ENCODE measurements at regions not wholly inside any gene's neighbourhood (a gene's known extent, or its start where the extent isn't known, plus 50 kb on each side); places are given as distances from the start of the nearest gene placed in this dataset.

DNA sequence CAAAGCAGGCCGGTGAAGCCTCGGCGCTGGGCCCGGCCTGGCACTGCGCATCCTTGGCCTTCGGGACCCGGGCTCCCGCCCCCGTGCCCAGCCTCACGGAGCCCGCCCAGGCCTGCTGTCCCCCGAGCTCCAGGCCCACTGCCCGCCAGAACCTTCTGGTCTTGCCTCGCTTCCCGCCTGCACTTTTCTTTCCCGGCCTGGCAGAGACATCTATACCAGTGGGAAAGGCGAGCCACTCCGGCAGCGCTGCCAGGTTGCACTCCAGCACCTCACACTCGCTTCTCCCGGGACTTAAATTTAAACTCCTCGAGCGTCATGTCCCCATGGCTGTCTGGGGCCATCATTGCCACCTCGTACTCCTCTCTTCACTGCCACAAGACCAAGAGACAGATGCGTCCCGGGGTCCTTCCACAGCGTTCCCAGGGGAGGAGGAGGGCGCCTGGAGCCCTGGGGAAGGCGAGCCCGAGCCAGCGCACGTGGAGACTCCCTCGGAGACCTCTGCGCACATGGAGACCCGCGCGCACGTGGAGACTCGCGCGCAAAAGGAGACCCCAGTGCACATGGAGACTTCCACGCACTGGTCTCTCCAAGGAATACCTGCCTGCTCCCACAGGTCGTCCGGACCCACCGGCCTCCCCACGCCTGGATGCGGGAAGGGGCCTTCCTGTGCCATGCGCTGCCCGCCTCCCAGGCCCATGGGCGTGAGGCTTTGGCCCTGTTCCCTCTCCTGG, 253.1 kb upstream of the SALL3 start:
- peak; percentile 24 for DNase-seq

DNA sequence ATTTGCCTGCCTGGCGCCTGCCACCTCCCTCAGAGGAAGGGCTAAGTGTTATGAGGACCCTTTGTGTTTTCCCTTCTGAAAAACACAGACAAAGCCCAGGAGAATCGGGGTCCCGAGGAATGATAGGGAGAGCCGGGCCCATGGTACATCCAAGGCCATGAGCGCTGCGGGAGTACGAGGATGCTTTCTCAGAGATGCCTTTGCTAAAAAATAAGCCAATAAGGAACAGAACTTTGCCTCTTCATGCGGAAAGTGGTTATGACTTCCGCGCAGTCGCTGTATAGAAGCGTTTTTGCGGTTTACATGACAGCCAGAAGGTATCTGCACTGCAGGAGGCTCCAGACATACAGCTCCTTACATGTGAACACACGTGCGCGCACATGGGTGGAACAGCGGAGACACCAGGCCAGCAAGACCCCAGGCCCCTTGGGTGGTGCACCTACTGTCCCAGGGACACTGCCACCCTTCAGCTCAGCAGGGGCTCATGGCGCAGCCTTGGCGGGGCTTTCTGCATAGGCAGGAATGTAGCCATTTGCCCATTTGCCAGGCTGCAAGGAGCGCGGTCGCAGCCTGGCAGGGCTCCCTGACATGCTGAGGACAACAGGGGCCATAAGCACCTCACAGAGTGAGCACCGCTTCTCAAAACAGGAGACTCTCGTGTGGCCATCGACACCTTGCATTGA, 252.4 kb upstream of the SALL3 start:
- DNase-seq: no peak

DNA sequence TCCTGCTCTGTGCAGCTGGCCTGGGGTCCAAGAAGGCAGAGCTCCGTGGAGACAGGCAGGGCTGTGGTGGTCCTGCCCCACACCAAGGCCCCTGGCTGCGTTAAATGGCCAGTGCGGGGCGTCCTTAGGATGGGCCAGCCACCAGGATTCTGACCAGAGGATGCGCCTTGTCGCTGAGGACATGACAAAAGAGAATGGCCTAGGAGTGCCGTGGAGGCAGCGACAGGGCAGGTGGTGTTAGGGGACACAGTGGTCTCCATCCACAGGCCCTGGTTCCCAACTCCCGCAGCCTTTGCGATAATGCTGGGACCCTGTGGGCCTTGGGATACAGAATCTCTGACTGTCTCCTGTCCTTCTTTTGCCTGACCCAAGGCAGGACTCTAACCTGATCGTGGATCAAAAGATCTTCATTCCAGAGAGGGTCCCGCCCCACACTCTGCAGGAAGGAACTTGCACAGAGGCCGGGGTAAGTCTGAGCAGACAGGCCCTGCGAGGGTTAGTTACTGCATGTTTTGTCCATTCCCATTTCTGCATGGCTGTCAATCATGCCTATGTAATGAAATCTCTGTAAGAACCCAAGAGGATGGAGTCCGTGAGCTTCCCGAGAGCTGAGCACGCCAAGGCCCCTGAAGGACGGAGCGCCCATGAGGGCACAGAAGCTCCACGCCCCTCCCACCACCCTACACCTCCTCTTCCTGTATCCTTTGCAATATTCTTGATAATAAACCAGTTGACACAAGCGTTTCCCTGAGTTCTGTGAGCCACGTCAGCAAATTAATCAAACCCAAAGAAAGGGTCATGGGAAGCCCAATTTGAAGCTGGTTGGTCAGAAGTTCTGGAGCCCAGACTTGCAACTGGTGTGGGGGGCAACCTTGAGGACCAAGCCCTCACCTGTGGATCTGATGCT, 251.5 kb upstream of the SALL3 start:
- no peak for DNase-seq

DNA sequence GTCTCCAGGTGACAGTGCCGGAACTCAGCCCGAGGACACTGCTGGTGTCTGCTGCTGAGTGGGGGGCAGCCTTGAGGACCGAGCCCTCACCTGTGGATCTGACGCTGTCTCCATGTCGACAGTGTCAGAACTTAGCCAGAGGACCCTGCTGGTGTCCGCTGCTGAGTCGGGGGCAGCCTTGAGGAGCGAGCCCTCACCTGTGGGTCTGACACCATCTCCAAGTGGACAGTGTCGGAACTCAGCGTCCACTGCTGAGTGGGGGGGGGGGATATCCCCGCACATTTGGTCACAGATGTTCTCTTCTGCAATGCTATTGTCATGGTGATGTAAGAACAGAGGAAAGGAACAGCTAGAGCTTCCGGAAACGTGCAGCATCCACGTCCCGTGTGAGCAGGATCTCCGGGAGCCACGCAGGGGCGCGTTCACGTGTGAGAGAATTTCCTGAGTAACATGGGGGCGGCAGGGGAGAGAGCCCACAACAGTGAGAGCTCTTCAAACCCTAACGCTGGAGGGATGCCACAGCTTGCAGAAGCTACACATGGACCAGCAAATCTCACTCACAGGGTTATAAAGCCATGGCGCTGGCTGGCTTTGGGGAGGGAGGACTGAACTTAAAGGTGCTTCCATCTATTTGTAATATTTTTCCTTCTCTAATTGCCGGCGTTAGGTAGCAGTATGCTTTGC, 250.7 kb upstream of the SALL3 start:
- no peak for DNase-seq

DNA sequence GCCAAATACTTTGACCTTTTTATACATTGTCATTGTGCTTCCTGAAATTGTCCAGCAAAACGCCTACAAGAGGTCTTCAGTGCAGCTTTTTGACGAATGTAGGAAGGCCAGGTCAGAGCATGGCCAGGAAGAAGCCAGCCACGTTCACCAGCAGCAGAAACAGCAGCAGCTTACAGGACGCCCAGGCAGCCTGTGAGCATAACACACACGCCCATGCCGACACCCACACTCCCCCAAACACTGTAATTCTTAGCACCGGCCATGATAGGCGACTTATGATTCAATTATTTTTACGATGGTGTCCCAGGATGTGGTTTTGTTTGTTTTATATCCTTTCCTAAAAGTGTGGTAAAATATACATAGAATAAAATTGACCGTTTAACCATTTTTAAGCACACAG, 249.1 kb upstream of the SALL3 start:
- DNase-seq: no peak

DNA sequence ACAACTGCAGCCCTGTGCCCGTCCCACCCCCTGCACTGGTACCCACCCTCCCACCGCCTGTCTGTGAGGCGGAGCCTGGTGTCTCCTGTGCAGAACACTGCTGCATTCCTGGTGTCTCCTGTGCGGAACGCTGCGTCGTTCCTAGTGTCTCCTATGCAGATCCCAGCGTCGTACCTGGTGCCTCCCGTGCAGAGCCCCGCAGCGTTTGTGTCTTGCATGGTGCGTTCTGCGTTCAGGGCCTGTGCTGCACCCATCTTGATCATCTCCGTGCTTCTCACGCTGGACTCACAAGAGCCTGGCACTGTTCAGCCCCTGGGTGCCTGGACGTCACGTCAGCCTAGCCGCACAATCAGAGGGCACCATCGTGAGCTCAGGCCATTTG, 248.6 kb upstream of the SALL3 start:
- no peak for DNase-seq

DNA sequence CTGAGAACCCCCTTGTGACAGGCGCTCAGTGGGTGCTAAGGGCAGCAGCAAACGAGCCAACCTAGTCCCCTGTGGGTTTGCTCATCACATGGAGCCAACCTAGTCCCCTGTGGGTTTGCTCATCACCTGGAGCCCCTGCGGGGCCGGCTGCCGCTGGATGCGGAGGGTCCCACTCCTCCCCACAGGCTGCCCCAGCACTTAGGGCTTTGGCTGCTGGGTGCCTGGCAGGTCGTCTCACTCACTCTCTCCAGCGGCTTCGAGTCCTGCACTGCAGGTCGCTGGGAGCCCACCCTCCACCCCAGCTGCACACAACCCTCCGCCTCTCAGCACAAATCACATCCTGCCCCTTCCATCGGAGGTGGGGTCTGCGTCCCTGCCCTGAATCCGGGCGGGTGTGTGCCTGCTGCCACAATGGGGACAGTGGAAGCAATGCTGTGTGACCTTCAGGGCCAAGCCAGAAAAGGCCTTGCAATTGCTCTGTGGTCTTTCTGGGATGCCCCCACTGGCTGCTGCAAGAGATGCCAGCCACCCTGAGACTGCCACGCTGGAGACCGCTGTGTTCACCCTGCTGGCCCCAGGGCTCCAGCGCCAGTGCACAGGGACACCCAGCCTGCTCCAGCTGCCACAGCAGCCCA, 248.1 kb upstream of the SALL3 start:
- DNase-seq: no peak

DNA sequence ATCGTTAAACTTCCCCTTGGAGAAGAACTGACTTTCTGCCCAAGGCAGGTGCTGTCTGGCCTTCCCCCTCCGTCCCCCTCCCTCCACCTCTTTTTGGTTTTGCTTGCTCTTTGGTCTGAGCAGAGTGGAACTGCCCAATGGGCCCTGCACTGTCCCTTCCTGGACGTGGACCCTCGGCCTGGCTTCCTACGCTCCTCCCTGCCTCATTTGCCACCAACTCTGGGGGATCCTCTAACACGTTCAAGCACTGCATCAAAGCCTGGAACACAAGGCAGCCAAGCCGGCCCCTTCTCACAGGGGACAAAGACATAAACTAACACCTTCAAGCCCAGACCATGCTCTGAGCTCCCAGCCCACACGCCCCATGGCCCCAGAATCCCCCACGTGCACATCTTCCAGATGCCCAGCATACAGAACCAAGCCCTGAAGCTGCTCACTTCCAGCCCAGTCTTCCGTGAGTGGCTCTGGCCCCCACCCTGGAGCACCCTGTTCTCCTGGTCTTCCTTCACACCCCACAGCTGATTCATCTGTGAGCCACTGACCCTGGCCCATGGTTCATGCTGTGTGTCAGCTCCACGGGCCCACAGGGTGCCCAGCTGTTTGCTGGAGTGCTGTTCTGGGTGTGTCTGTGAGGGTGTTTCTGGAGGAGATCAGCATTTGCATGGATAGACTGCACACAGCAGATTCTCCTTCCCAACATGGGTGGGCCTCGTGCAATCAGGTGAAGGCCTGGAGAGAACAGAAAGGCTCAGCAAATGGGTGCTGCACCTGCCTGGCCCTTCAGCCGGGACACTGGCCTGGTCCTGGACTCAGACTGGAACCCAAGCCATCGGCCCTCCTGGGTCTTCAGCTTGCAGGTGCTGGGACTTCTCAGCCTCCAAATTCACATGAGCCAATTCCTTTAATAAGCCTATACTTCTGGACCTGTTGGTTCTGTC, 247.1 kb upstream of the SALL3 start:
- no peak for DNase-seq

DNA sequence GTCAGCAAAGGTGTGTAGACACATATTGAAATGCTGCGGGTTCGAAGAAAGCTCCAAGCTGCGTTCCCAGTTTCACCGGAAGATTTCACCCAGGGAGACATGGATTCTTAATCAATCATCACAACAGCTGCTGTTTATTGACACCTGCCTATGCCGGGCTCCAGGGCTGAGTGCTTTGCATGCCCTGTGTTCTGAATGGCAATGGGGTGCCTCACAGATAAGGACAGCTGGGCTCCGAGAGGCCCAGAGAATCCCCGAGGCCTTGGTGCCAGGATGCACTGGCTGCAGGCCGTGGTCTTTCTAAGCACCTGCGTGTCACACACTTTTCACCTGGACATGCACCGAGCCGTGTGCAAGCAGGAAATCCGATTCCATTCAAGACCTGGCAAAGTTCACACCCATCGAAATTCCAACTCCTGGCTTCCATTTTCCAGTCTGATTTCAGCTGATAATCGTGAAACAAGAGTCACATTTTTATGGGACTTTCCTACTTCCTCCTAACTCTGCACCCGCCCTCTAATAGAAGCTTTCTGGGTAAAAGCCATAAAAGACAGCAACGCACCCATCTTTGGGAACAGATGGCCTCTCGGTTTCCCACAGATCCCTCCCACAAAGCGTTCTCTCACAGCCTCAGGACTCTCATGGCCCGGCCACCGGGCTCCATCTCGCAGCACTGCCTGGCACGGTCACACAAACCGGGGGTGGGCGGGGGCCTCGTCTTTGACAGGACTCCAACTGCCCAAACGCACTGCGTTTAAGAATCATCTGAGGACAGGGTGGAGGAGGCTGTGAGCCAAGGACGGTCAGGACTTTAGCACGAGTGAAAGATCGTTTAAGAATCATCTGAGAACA, 245.6 kb upstream of the SALL3 start:
- DNase-seq: no peak

DNA sequence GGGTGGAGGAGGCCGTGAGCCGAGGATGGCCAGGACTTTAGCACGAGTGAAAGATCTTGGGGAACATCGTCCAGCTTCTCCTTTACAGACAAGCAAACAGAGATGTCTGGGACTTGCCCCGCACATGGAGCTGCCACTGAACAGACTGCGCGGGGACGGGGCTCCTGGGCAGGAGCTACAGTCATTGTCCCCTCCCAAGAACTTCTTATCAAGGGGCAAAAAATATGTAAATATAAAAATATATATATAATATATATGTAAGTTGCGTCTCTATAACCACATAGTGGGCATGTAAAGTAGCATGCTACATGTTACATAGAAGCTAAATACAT, 245.0 kb upstream of the SALL3 start:
- DNase-seq: no peak

DNA sequence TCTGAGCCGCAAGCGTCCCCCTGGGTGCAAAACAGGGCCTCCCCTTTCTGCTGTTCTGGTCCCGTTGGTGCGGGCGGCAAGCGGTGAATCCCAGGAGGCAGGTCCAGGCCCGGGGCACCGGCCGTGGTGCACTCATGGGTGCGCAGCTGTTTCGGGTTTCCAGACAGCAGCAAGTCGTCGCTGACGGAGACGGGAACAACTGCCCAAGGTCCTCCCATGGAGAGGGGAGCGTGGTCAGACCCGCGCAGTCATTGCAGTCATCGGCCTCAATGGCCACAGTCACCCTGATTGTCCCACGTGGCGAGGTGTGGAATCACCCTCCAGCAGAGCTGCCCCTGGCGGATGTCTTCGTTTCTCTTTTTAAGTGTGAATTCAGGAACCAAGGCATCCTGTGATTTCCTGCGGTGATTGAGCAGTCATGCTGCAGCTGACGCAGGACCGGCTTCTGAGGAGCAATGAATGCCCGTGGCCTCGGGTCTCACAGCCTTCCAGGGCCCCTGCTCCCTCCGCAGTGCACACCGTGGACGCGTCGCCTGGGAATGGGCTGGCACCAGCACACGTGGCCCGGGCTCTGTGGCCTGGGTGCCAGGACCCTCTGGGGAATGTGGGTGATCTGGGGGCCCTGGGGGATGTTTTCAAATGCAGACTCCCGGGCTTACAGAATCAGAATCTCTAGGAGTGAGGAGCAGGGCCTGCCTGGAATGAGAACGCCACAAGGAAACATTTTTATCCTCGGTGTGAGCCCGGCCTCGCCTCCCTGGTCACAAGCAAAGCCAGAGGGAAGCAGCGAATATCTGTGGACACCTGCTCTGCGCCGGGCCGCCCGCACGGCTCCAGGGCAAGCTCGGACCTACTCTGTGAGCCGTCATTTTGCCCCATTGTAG, 244.2 kb upstream of the SALL3 start:
- no peak for DNase-seq

DNA sequence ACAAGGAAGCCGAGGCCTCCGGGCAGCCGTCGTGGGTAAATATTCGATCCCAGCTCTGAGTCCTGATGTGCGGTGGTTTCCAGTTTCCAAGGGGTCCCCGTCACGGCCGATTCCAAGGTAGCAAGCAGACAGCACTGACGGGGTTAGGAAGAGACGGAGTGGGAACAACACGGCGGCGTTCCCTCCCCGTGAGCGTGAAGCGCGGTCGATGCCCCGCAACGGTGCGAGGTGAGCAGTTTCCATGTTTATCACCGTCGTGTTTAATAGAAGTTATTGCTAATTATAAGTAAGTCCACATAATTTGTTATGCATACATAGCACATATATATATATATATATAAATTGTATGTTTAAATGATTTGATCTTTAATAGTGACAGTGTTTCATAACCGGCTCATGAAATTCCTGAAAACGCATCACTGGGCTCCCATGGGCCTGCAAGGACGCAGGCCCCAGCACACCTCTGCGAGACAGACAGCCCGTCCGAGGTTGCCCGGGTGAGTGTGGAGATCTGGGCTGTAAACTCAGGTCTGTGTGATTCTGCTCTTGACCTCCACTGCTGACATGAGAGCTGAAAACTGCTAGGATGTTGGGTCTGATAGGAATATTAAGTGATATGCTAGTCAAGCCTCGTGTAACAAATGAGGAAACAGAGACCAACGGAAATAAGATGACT, 243.5 kb upstream of the SALL3 start:
- peak; percentile 37 for DNase-seq

DNA sequence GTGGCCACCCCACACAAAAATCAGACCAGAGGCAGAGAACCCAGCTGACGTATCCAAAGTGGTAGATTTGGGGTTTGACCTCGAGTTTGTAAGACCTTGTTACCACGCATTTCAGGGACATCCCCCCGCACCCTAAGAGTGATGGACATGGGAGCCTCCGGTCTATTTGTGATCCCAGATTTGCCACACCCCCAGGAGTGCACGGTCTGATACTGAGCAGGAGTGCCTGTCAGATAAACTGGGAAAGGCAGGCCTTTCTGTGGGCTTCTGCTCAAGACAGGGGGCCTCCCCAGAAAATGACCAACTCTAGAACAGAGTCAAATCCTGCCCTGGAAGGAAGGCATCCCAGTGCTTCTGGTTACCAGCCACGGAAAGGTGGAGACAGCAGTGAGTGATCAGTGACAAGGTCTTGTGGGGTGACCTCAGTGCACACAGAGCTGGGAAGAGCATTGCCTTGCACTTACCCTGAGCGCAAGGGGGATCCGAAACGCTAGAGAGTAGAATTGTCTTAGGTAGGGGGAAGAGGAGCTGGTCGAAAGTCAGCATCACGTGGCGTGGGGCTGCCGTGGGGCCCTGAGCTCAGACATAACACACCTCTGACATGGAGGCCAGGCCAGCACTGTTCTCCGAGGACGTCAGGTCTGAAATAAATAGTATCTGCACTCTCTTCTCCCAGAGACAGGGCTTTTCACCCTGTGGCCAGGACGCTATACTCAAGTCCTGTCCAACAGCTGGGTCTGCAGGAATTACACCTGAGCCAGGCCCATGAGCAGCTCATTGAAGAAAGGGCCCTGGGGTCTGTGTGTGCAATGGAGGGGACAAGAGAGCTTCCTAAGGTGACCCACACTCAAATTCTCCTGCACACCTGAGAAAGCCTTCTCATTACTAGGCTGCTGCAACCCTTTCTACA, 242.4 kb upstream of the SALL3 start:
- DNase-seq: peak; percentile 30

DNA sequence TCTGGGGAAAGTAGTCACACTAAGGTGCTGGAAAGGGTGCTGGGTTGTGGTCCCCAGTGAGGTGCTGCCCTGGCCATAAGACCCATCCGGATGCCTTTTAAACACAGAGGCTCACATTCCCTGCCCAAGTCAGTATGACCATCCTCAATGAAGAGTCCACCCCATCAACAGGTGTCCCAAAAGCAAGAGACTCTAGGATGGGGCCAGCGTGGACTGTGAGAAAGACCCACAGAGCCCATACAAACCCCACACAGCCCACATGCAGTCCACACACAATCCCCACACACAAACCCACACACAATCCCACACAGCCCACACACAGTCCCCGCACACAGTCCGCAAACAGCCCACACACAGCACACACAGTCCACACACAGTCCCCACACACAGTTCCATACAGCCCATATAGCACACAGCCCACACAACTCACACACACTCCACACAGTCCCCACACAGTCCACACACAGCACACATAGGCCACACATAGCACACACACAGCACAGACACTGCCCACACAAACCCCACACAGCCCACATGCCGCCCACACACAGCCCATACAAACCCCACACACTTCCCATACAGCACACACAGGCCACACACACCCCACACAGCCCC, 241.4 kb upstream of the SALL3 start:
- DNase-seq: peak; percentile 24

DNA sequence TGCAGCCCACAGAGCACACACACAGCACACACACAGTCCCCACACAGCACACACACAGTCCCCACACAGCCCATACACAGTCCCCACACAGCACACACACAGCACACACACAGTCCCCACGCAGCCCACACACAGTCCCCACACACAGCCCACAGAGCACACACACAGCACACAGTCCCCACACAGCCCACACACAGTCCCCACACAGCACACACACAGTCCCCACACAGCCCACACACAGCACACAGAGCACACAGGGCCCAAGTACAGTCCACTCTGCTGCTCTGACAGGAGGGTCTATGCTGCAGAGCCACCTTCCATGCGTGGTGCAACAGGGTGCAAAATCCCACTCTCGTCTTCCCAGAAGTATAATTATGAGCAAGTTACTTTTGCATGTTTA, 240.5 kb upstream of the SALL3 start:
- peak; percentile 15 for DNase-seq

DNA sequence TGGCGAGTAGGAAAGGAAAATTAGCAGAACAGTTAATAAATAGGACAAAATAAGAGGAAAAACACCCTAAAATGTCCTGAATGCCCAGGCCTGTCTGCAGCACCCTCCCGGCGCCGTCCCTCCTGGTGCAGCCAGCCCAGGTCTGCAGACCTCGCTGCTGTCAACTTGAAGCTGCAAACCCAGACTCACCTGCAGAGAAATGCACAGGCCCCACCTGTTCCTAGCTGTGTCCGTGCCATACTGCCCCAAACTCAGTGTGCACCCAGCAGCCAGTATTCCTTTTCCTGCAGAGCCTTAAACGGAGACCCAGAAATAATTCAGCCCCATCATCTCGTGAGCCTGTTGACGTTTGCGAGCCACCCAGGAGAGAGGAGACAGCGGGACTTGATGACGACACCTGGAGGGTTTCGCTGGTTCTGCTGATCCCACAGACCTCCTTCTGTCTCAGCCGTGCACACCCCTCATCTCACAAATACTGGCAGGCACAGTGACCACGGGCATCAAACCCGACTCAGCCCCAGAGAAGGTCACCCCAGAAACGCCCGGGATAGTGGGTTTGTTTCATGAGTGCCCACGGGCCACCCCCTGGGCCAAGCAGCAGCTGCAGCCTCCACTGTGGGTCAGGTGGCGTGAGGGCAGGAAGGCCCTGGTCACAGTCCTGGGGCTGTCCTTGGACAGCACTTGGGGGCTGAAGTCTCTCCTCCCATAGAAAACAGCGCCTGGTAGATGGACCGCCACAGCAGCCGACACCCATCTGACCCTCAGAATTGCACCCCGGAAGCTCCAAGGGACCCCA, 239.5 kb upstream of the SALL3 start:
- DNase-seq: peak; percentile 33

DNA sequence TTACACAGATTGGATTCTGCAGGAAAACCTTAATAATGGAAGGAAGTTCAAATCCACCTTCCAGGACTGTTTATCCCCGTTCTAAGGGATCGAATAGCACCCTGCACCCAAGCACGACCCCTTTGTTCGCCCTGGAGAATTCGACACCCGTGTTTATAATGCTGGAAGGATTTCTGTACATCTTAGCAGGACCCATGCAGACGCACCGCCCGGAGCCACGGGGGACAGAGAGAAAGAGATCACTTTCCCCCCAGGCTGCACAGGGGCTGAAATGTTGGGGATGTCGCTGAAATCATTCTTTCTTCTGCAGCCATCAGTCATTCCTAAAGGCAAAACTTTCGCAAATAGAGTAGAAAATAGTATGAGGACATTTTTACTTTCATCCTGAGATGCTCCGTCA, 238.7 kb upstream of the SALL3 start:
- no peak for DNase-seq

Measured in activated CD8-positive, alpha-beta memory T cell treated with anti-CD3 and anti-CD28 coated beads for 24 hours (primary cell).